SK-N-SH treated with all-trans-retinoic acid at 6 μM for 48 hours (cell line): ENCODE measurements at regions not wholly inside any gene's neighbourhood (a gene's known extent, or its start where the extent isn't known, plus 50 kb on each side); places are given as distances from the start of the nearest gene placed in this dataset.

Source experiments
- ATAC-seq: fragments of 200-7000 bp; cut with Tn5 transposase; 3 replicates; pipeline ENCODE4 v1.9.1; 2020; ENCODE audit warnings: mild to moderate bottlenecking, moderate library complexity
- ARNTL ChIP-seq: fragments of 450-650 bp; formaldehyde crosslinking; IDR thresholded peaks from 2 replicates; pipeline ENCODE4 v1.5.0; 2020; ENCODE audit warnings: low read depth, mild to moderate bottlenecking, moderate library complexity, borderline replicate concordance
- CSDC2 ChIP-seq: fragments of 250-450 bp; sonication (Bioruptor Pico); IDR thresholded peaks from 2 replicates; pipeline ENCODE4 v1.5.0; 2020; ENCODE audit warnings: mild to moderate bottlenecking, moderate library complexity
- ESRRG ChIP-seq: fragments of 250-450 bp; sonication (Bioruptor Pico); IDR thresholded peaks from 2 replicates; pipeline ENCODE4 v1.6.1; 2021; ENCODE audit warnings: mild to moderate bottlenecking
- GLIS3 ChIP-seq: fragments of 250-450 bp; sonication (Bioruptor Pico); IDR thresholded peaks from 2 replicates; pipeline ENCODE4 v1.5.0; 2020; ENCODE audit warnings: mild to moderate bottlenecking, moderate library complexity
- OSR1 ChIP-seq: fragments of 250-450 bp; sonication (Bioruptor Pico); IDR thresholded peaks from 2 replicates; pipeline ENCODE4 v1.8.0; 2022; ENCODE audit warnings: moderate library complexity, mild to moderate bottlenecking, inconsistent platforms
- RARB ChIP-seq: fragments of 250-450 bp; sonication (Bioruptor Pico); IDR thresholded peaks from 2 replicates; pipeline ENCODE4 v1.8.0; 2021; ENCODE audit warnings: mild to moderate bottlenecking, moderate library complexity
- SNAI2 ChIP-seq: fragments of 250-450 bp; sonication (Bioruptor Pico); IDR thresholded peaks from 2 replicates; pipeline ENCODE4 v1.5.0; 2020; ENCODE audit warnings: mild to moderate bottlenecking, moderate library complexity
- TCF4 ChIP-seq: fragments of 250-450 bp; sonication (Bioruptor Pico); IDR thresholded peaks from 2 replicates; pipeline ENCODE4 v1.8.0; 2021; ENCODE audit warnings: mild to moderate bottlenecking, moderate library complexity, borderline replicate concordance
- TOX ChIP-seq: fragments of 250-450 bp; sonication (Bioruptor Pico); IDR thresholded peaks from 2 replicates; pipeline ENCODE4 v1.8.0; 2021; ENCODE audit warnings: mild to moderate bottlenecking, moderate library complexity, borderline replicate concordance
- ZC3H10 ChIP-seq: fragments of 250-450 bp; sonication (Bioruptor Pico); IDR thresholded peaks from 2 replicates; pipeline ENCODE4 v1.5.1; 2021; ENCODE audit warnings: mild to moderate bottlenecking, moderate library complexity
- ZFP3 ChIP-seq: fragments of 250-450 bp; sonication (Bioruptor Pico); IDR thresholded peaks from 2 replicates; pipeline ENCODE4 v1.5.0; 2020; ENCODE audit warnings: mild to moderate bottlenecking, moderate library complexity
- ZFP30 ChIP-seq: fragments of 450-650 bp; formaldehyde crosslinking; IDR thresholded peaks from 2 replicates; pipeline ENCODE4 v1.5.0; 2022; ENCODE audit warnings: mild to moderate bottlenecking, moderate library complexity
- ZNF565 ChIP-seq: fragments of 450-650 bp; formaldehyde crosslinking; conservative IDR thresholded peaks from 2 replicates; pipeline ENCODE4 v1.5.0; 2020; ENCODE audit warnings: low read depth, mild to moderate bottlenecking, moderate library complexity
- ZNF70 ChIP-seq: fragments of 450-650 bp; formaldehyde crosslinking; IDR thresholded peaks from 2 replicates; pipeline ENCODE4 v1.5.0; 2020; ENCODE audit warnings: mild to moderate bottlenecking, moderate library complexity
- ZNF8 ChIP-seq: fragments of 450-650 bp; formaldehyde crosslinking; IDR thresholded peaks from 2 replicates; pipeline ENCODE4 v1.5.0; 2020; ENCODE audit warnings: mild to moderate bottlenecking, moderate library complexity
- TF ChIP-seq, protein P1 (sequence below): fragments of 250-450 bp; sonication (Bioruptor Pico); IDR thresholded peaks from 2 replicates; pipeline ENCODE4 v1.5.1; 2020; ENCODE audit warnings: low read depth, mild to moderate bottlenecking, moderate library complexity
- TF ChIP-seq, protein P2 (sequence below): fragments of 250-450 bp; sonication (Bioruptor Pico); IDR thresholded peaks from 2 replicates; pipeline ENCODE4 v1.5.0; 2020; ENCODE audit warnings: mild to moderate bottlenecking, moderate library complexity
- TF ChIP-seq, protein P3 (sequence below): fragments of 250-450 bp; sonication (Bioruptor Pico); IDR thresholded peaks from 2 replicates; pipeline ENCODE4 v1.5.1; 2021; ENCODE audit warnings: mild to moderate bottlenecking, moderate library complexity
- TF ChIP-seq, protein P4 (sequence below): fragments of 250-450 bp; sonication (Bioruptor Pico); IDR thresholded peaks from 2 replicates; pipeline ENCODE4 v1.8.0; 2020; ENCODE audit warnings: mild to moderate bottlenecking, moderate library complexity, borderline replicate concordance
- TF ChIP-seq, protein P5 (sequence below): fragments of 250-450 bp; sonication (Bioruptor Pico); IDR thresholded peaks from 2 replicates; pipeline ENCODE4 v1.8.0; 2021; ENCODE audit warnings: low read depth, mild to moderate bottlenecking, moderate library complexity, borderline replicate concordance

DNA sequence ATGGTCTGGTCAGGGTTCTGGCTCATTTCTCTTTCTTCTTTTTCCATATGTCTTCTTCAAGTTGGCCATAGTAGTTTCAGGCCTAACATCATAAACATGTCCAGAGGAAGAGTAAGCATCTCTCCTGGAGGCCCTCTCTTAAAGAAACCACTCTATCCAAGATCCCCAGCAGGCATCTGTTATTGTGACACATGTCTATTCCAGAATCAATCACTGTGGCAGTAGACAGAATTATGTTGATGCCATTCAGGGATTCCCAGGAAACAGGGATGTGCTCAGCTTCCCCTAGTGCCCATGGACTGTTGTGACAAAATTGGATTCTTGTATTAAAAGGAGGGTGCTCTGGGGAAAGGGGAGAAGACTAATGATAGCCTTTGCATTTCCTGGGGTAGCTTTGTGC lies 224.0 kb downstream of the HNRNPD start:
- TF ChIP-seq, protein P1, sequence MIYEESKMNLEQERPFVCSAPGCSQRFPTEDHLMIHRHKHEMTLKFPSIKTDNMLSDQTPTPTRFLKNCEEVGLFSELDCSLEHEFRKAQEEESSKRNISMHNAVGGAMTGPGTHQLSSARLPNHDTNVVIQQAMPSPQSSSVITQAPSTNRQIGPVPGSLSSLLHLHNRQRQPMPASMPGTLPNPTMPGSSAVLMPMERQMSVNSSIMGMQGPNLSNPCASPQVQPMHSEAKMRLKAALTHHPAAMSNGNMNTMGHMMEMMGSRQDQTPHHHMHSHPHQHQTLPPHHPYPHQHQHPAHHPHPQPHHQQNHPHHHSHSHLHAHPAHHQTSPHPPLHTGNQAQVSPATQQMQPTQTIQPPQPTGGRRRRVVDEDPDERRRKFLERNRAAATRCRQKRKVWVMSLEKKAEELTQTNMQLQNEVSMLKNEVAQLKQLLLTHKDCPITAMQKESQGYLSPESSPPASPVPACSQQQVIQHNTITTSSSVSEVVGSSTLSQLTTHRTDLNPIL (CRISPR knock-in tag): no peak
- TF ChIP-seq OSR1 (CRISPR knock-in tag): no peak
- no peak for TF ChIP-seq ZFP3 (CRISPR knock-in tag)
- no peak for TF ChIP-seq ZC3H10 (CRISPR knock-in tag)
- no peak for TF ChIP-seq ESRRG
- no peak for TF ChIP-seq RARB (CRISPR knock-in tag)
- no peak for TF ChIP-seq CSDC2 (CRISPR knock-in tag)
- TF ChIP-seq ZNF565 (CRISPR knock-in tag): no peak
- TF ChIP-seq ZNF70 (CRISPR knock-in tag): no peak
- TF ChIP-seq, protein P2, sequence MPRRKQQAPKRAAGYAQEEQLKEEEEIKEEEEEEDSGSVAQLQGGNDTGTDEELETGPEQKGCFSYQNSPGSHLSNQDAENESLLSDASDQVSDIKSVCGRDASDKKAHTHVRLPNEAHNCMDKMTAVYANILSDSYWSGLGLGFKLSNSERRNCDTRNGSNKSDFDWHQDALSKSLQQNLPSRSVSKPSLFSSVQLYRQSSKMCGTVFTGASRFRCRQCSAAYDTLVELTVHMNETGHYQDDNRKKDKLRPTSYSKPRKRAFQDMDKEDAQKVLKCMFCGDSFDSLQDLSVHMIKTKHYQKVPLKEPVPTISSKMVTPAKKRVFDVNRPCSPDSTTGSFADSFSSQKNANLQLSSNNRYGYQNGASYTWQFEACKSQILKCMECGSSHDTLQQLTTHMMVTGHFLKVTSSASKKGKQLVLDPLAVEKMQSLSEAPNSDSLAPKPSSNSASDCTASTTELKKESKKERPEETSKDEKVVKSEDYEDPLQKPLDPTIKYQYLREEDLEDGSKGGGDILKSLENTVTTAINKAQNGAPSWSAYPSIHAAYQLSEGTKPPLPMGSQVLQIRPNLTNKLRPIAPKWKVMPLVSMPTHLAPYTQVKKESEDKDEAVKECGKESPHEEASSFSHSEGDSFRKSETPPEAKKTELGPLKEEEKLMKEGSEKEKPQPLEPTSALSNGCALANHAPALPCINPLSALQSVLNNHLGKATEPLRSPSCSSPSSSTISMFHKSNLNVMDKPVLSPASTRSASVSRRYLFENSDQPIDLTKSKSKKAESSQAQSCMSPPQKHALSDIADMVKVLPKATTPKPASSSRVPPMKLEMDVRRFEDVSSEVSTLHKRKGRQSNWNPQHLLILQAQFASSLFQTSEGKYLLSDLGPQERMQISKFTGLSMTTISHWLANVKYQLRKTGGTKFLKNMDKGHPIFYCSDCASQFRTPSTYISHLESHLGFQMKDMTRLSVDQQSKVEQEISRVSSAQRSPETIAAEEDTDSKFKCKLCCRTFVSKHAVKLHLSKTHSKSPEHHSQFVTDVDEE (CRISPR knock-in tag): no peak
- TF ChIP-seq, protein P3, sequence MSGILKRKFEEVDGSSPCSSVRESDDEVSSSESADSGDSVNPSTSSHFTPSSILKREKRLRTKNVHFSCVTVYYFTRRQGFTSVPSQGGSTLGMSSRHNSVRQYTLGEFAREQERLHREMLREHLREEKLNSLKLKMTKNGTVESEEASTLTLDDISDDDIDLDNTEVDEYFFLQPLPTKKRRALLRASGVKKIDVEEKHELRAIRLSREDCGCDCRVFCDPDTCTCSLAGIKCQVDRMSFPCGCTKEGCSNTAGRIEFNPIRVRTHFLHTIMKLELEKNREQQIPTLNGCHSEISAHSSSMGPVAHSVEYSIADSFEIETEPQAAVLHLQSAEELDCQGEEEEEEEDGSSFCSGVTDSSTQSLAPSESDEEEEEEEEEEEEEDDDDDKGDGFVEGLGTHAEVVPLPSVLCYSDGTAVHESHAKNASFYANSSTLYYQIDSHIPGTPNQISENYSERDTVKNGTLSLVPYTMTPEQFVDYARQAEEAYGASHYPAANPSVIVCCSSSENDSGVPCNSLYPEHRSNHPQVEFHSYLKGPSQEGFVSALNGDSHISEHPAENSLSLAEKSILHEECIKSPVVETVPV: no peak
- TF ChIP-seq, protein P4, sequence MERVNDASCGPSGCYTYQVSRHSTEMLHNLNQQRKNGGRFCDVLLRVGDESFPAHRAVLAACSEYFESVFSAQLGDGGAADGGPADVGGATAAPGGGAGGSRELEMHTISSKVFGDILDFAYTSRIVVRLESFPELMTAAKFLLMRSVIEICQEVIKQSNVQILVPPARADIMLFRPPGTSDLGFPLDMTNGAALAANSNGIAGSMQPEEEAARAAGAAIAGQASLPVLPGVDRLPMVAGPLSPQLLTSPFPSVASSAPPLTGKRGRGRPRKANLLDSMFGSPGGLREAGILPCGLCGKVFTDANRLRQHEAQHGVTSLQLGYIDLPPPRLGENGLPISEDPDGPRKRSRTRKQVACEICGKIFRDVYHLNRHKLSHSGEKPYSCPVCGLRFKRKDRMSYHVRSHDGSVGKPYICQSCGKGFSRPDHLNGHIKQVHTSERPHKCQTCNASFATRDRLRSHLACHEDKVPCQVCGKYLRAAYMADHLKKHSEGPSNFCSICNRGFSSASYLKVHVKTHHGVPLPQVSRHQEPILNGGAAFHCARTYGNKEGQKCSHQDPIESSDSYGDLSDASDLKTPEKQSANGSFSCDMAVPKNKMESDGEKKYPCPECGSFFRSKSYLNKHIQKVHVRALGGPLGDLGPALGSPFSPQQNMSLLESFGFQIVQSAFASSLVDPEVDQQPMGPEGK (CRISPR knock-in tag): no peak
- no peak for TF ChIP-seq ZFP30 (CRISPR knock-in tag)
- TF ChIP-seq ARNTL (CRISPR knock-in tag): no peak
- no peak for ATAC-seq

DNA sequence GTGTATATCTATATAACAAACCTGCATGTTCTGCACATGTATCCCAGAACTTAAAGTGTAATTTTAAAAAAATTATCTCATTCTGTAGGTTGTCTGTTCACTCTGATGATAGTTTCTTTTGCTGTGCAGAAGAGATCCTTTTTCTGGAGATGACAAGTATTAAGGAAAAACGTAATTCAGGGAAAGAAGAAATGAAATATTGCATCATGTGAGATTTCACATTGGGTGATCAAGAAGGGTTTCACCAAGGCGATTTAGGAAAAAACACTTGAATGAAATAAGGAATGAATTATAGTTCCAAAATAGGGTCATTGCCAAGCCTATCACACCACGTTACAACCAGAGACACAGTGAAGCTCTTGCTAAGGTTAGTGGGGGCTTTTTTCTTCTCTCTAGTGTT lies 227.9 kb downstream of the HNRNPD start:
- TF ChIP-seq, protein P5, sequence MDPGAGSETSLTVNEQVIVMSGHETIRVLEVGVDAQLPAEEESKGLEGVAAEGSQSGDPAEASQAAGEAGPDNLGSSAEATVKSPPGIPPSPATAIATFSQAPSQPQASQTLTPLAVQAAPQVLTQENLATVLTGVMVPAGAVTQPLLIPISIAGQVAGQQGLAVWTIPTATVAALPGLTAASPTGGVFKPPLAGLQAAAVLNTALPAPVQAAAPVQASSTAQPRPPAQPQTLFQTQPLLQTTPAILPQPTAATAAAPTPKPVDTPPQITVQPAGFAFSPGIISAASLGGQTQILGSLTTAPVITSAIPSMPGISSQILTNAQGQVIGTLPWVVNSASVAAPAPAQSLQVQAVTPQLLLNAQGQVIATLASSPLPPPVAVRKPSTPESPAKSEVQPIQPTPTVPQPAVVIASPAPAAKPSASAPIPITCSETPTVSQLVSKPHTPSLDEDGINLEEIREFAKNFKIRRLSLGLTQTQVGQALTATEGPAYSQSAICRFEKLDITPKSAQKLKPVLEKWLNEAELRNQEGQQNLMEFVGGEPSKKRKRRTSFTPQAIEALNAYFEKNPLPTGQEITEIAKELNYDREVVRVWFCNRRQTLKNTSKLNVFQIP (CRISPR knock-in tag): no peak
- TF ChIP-seq ZNF565 (CRISPR knock-in tag) (no peak), GLIS3 (CRISPR knock-in tag) (no peak)
- TF ChIP-seq, protein P1 (CRISPR knock-in tag): no peak
- TF ChIP-seq, all 23 proteins: peak for 0
- no peak for ATAC-seq

DNA sequence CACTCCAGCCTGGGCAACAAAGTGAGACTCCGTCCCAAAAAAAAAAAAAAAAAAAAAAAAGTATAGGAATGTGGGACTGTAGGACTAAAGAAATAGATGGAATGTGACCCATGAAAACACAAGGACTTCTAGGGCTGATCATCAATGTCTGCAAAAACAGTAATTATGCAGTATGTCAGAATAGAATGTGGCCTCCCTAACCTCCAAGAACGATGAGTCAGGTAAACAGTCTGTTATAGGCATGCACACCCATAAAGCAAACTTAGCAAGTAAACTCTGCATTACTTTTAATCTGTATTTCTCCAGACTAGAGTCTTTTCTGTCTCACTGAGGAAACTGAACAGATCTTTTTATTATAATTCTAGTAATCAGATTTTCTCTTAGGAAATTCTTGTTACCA lies 233.4 kb downstream of the HNRNPD start:
- TF ChIP-seq, protein P2 (CRISPR knock-in tag): no peak
- TF ChIP-seq ESRRG: no peak
- no peak for TF ChIP-seq SNAI2 (CRISPR knock-in tag)
- no peak for TF ChIP-seq ZNF8
- TF ChIP-seq, protein P5 (CRISPR knock-in tag): no peak
- TF ChIP-seq TOX: no peak
- no peak for TF ChIP-seq ARNTL (CRISPR knock-in tag)
- no peak for TF ChIP-seq OSR1 (CRISPR knock-in tag)
- TF ChIP-seq TCF4 (CRISPR knock-in tag): no peak
- ATAC-seq: no peak
